HepG2 (cell line): ENCODE measurements at regions not wholly inside any gene's neighbourhood (a gene's known extent, or its start where the extent isn't known, plus 50 kb on each side); places are given as distances from the start of the nearest gene placed in this dataset.

ENCODE experiments used
- ATAC-seq: fragments of 200-7000 bp; cut with Tn5 transposase; 3 replicates; pipeline ENCODE4 v1.9.1; 2020; ENCODE audit warnings: mild to moderate bottlenecking, moderate library complexity
- BruUV-seq: library from RNA; stranded (reverse); fragments of 400-500 nt; replicated peaks from 2 replicates; lab custom pipeline; 2021; lab: Mats Ljungman, UMichigan
- CTCF ChIA-PET: fragments of 300-600 bp; formaldehyde crosslinking; extraction: SDS; loops from one replicate; lab custom pipeline; 2021; ENCODE audit warnings: low total read pairs, inconsistent platforms, low intra/inter-chr PET ratio; lab: Yijun Ruan, JAX
- POLR2A ChIA-PET: fragments of 350-600 bp; sonication (Branson Sonifier 250); formaldehyde crosslinking; loops from one replicate; lab custom pipeline; 2020; ENCODE audit warnings: antibody characterized with exemption, inconsistent platforms; lab: Yijun Ruan, JAX
- DNase-seq: peaks from one replicate; pipeline ENCODE4 v3.0.0-alpha.2; 2015; ENCODE audit warnings: low spot score
- FAIRE-seq: peaks from 3 replicates; lab custom pipeline; 2011; peaks lifted over from hg19 to GRCh38; lab: Jason Lieb, UNC
- H2AFZ ChIP-seq: one replicate; pipeline ENCODE4 v1.6.1; 2011; ENCODE audit warnings: low read length, inconsistent platforms
- H3K27ac ChIP-seq: fragments of 300-600 bp; 3 replicates; pipeline ENCODE4 v1.8.0; 2011; ENCODE audit warnings: mixed run types, mild to moderate bottlenecking, mixed read lengths, low read length, inconsistent platforms; ENCODE audit not compliant: insufficient read depth; ENCODE audit errors: extremely low read length
- H3K27me3 ChIP-seq, 2 experiments: fragments of 200-600 bp in 1 of 2; 2 replicates in 1 of 2; 3 replicates in 1 of 2; pipeline versions ENCODE4 v1.6.0 to v1.8.0; 2011; ENCODE audit warnings: low read length in 2 of 2, mild to moderate bottlenecking in 2 of 2, moderate library complexity in 2 of 2, inconsistent platforms in 1 of 2; ENCODE audit not compliant: insufficient read depth in 2 of 2, control insufficient read depth in 1 of 2
- H3K36me3 ChIP-seq, 2 experiments: fragments of 200-600 bp in 1 of 2; replicated peaks in 1 of 2; 2 replicates in 1 of 2; 3 replicates in 1 of 2; pipeline versions ENCODE4 v1.5.1 to v1.8.0; 2011; ENCODE audit warnings: low read length in 2 of 2, inconsistent platforms in 1 of 2; ENCODE audit not compliant: insufficient read depth in 2 of 2, control insufficient read depth in 1 of 2
- H3K4me1 ChIP-seq: 2 replicates; pipeline ENCODE4 v1.5.1; 2012; ENCODE audit warnings: low read length, inconsistent platforms; ENCODE audit not compliant: insufficient read depth
- H3K4me2 ChIP-seq: 2 replicates; pipeline ENCODE4 v1.6.0; 2011; ENCODE audit warnings: low read depth, low read length, inconsistent platforms
- H3K4me3 ChIP-seq, 3 experiments: fragments of 200-600 bp in 1 of 3; sonication (generic), shearing (Covaris generic) in 1 of 3; replicated peaks in 1 of 3; 2 replicates each; pipeline ENCODE4 v1.5.1; 2011 to 2016; ENCODE audit warnings: low read length in 3 of 3, inconsistent platforms in 2 of 3, low read depth in 2 of 3, mild to moderate bottlenecking in 2 of 3, control low read depth in 1 of 3, mixed read lengths in 1 of 3; ENCODE audit not compliant: insufficient read depth in 1 of 3
- H3K79me2 ChIP-seq: one replicate; pipeline ENCODE4 v1.6.1; 2011; ENCODE audit warnings: low read length, inconsistent platforms; ENCODE audit not compliant: insufficient read depth
- H3K9ac ChIP-seq: 2 replicates; pipeline ENCODE4 v1.6.0; 2011; ENCODE audit warnings: mild to moderate bottlenecking, low read depth, low read length, inconsistent platforms; ENCODE audit not compliant: insufficient read depth
- H3K9me3 ChIP-seq: 2 replicates; pipeline ENCODE4 v1.5.1; 2012; ENCODE audit warnings: mild to moderate bottlenecking, low read length
- H4K20me1 ChIP-seq: 2 replicates; pipeline ENCODE4 v1.6.0; 2011; ENCODE audit warnings: inconsistent platforms, mild to moderate bottlenecking, low read length, moderate library complexity; ENCODE audit not compliant: insufficient read depth
- ETV5 ChIP-seq: IDR thresholded peaks from 2 replicates; pipeline ENCODE4 v1.6.1; 2018; ENCODE audit warnings: missing biosample characterization, missing genetic modification reagents, inconsistent platforms, borderline replicate concordance
- FOXO1 ChIP-seq: sonication (generic); formaldehyde crosslinking; IDR thresholded peaks from 2 replicates; pipeline ENCODE4 v1.4.0; 2020; ENCODE audit warnings: missing genetic modification reagents
- MAFF ChIP-seq: IDR thresholded peaks from 2 replicates; pipeline ENCODE4 v1.6.1; 2011; ENCODE audit warnings: low read depth, low read length, improper control_type of control experiment
- MAFK ChIP-seq, 2 experiments: IDR thresholded peaks in 1 of 2; conservative IDR thresholded peaks in 1 of 2; 2 replicates each; pipeline ENCODE4 v1.6.1; 2011; ENCODE audit warnings: improper control_type of control experiment in 2 of 2, low read length in 2 of 2
- U2AF2 ChIP-seq: fragments of 200-400 bp; formaldehyde crosslinking; IDR thresholded peaks from 2 replicates; pipeline ENCODE4 v1.6.1; 2017; ENCODE audit warnings: low read depth, mild to moderate bottlenecking, low read length
- ZNF513 ChIP-seq: sonication (generic); formaldehyde crosslinking; conservative IDR thresholded peaks from 2 replicates; pipeline ENCODE4 v1.5.0; 2020; ENCODE audit warnings: missing genetic modification reagents
- WGBS: methylation state at CpG from one replicate; pipeline ENCODE4 v1.1.6; 2017; ENCODE audit warnings: low lambda C conversion rate; 5-methylcytosine and 5-hydroxymethylcytosine counted together
- in situ Hi-C: cut with HindIII; loops from 2 replicates; pipeline ENCODE4 v1.10.0; 2017; ENCODE audit warnings: low pct_unique_long_range_greater_than_20kb; ENCODE audit not compliant: extremely low pct_ligation_motif_present
- intact Hi-C: fragments of 100-400 bp; cut with micrococcal nuclease; formaldehyde crosslinking; loops from one replicate; pipeline ENCODE4 v1.10.0; 2022; ENCODE audit not compliant: unreplicated experiment

DNA sequence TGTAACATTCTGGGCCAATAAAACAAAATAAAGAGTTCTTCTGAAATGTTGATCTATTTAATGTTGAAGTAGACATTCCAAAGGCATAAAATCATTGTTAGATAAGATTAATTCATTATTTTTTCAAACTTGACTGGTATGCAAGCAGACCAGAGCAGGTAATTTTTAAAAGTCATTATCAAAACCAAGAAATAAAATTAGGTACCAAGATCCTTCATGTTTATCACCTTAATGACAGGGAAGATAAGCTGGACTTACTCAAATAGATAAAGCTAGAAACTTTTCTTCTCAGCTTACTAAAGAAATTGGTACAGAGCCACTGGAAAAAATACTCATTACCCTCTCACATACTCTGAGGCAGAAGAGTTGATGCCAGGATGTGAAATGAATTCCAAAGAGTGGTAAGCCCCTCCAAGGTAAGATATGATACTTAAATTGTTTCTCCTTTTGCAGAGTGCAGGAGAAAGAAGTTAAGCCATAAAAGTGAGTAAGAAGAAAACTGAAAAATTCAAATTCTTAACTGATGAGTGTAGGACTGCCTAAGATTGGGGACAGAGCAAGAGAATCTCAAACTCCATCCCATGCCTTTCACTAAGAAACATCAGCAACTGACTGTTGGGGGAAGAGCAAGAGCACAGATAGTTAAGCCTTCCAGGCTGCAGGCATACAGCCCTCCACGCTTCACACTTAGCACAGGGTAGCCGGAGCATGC lies 111.9 kb downstream of the SLC41A2 start:
- no peak overlapping the region for H3K9ac ChIP-seq
- CTCF ChIA-PET = no interaction called here
- H3K27me3 ChIP-seq = no peaks in the 10 kb centered on the region
- no TSS peak for BruUV-seq
- no peak overlapping the region for H2AFZ ChIP-seq
- ATAC-seq = no peak
- H3K4me2 ChIP-seq = no peak overlapping the region
- no peaks in the 10 kb centered on the region for H3K4me1 ChIP-seq
- POLR2A ChIA-PET = no interaction called here
- H3K9me3 ChIP-seq = no peaks in the 10 kb centered on the region
- no peaks in the 10 kb centered on the region for H4K20me1 ChIP-seq
- no peak overlapping the region for H3K4me3 ChIP-seq
- no peak overlapping the region for H3K27ac ChIP-seq
- H3K36me3 ChIP-seq = no peaks in the 10 kb centered on the region
- no peak for FAIRE-seq
- intact Hi-C loops = no loop called here
- no peak for DNase-seq
- H3K79me2 ChIP-seq = no peaks in the 10 kb centered on the region
- 96% methylated on average over 2 of the region's 2 CpGs for WGBS
- in situ Hi-C loops = no loop called here
- TF ChIP-seq ZNF513 (CRISPR knock-in tag) (no peak), U2AF2 (no peak)

- 100% methylated on average over 1 of the region's 1 CpG for WGBS
- ATAC-seq = no peak
- Histone ChIP-seq H3K4me3 (no peak overlapping the region), H3K27me3 (no peaks in the 10 kb centered on the region), H3K9me3 (no peaks in the 10 kb centered on the region), H3K79me2 (no peaks in the 10 kb centered on the region), H3K4me1 (no peaks in the 10 kb centered on the region), H3K9ac (no peak overlapping the region), H3K4me2 (no peak overlapping the region), H3K27ac (no peak overlapping the region), H3K36me3 (no peaks in the 10 kb centered on the region), H2AFZ (no peak overlapping the region), H4K20me1 (no peaks in the 10 kb centered on the region)
- no peak for FAIRE-seq
- POLR2A ChIA-PET = no interaction called here
- no peak for DNase-seq
- no peak for TF ChIP-seq ETV5 (CRISPR knock-in tag)
- TF ChIP-seq FOXO1 = no peak
- peak; percentile 42 to 67 for TF ChIP-seq MAFK (conservative IDR thresholded peaks at IDR 0.05 in 1 of 2, IDR thresholded peaks at IDR 0.05 in 1 of 2; ENCODE audit: low read length in 2 of 2)
- peak; percentile 24; the same call in 1 of the 2 replicates for TF ChIP-seq MAFF
- BruUV-seq = no TSS peak
- in situ Hi-C loops (no loop called here), intact Hi-C loops (no loop called here)
- CTCF ChIA-PET = no interaction called here
Observed at GRCh38 chr12:104844123-104844522, 114.0 kb downstream of the SLC41A2 start.
